AG10803 (cell line): ENCODE measurements at regions not wholly inside any gene's neighbourhood (a gene's known extent, or its start where the extent isn't known, plus 50 kb on each side); places are given as distances from the start of the nearest gene placed in this dataset.

Experiments
- DNase-seq: peaks from one replicate; pipeline ENCODE4 v3.0.0; 2010; ENCODE audit warnings: low read depth
- H3K4me3 ChIP-seq: 2 replicates; pipeline ENCODE4 v1.5.1; 2011; ENCODE audit warnings: mild to moderate bottlenecking, low read length, control low read depth
- TF ChIP-seq, protein P1 (sequence below): conservative IDR thresholded peaks from 2 replicates; pipeline ENCODE4 v1.5.1; 2011; ENCODE audit warnings: mild to moderate bottlenecking, low read length, control low read depth, inconsistent platforms

DNA sequence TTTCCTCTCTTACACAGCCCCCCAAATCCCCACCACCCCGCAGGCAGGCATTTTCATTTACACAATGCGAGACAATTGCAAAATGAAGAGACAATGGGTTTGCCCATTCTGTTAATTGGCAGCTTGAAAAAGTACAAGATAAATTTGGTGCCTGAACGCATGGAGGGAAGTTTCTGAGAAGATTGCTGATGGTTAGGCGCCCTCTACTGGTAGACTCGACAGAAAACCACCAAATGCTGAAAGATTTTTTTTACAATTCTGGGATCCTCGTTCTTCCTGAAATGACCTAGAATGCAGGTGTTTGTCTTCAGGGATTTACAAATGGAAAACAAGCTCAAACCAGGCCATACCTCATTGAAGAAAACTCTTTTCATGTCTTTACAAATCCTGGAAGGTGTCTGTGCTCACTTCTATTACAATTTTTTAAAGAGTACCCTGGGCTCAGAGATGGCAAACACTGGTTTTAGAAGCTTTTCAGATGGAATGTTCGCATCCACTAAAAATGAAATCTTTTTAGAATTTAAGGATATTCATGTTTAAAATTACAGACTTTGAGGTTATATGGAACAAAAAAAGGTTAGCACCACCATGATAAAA, 338.5 kb downstream of the PMP22 start:
- H3K4me3 ChIP-seq = no peak overlapping the region
- TF ChIP-seq, protein P1, sequence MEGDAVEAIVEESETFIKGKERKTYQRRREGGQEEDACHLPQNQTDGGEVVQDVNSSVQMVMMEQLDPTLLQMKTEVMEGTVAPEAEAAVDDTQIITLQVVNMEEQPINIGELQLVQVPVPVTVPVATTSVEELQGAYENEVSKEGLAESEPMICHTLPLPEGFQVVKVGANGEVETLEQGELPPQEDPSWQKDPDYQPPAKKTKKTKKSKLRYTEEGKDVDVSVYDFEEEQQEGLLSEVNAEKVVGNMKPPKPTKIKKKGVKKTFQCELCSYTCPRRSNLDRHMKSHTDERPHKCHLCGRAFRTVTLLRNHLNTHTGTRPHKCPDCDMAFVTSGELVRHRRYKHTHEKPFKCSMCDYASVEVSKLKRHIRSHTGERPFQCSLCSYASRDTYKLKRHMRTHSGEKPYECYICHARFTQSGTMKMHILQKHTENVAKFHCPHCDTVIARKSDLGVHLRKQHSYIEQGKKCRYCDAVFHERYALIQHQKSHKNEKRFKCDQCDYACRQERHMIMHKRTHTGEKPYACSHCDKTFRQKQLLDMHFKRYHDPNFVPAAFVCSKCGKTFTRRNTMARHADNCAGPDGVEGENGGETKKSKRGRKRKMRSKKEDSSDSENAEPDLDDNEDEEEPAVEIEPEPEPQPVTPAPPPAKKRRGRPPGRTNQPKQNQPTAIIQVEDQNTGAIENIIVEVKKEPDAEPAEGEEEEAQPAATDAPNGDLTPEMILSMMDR = peak; percentile 85
- peak; percentile 78 for DNase-seq

- TF ChIP-seq, protein P1 = no peak
- DNase-seq = no peak
- no peak overlapping the region for H3K4me3 ChIP-seq
Measured at GRCh38 chr17:14926073-14926472, 339.1 kb downstream of the PMP22 start.

DNA sequence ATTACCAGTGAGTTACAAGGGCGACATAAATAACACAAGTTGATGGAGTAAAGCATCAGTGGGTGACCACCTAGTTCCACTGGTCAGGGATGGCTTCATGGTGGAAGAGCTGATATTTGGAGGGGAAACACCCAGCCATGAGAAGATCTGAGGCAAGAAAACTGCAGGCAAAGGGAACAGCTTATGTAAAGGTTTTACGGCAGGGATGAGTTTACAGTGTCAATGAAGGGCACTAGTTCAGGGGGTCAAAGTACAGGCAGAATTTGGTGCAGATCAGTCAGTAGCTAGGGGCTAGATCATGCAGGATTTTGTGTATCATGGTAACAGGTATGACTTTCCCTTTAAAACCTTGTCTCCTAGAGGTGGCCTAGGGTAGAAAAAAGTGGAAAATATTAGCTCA, 339.6 kb downstream of the PMP22 start:
- DNase-seq = no peak
- TF ChIP-seq, protein P1 = no peak
- H3K4me3 ChIP-seq = no peak overlapping the region

- no peak overlapping the region for H3K4me3 ChIP-seq
- DNase-seq = no peak
- TF ChIP-seq, protein P1 = no peak
Measured at GRCh38 chr17:14923981-14924380, 341.1 kb downstream of the PMP22 start.

DNA sequence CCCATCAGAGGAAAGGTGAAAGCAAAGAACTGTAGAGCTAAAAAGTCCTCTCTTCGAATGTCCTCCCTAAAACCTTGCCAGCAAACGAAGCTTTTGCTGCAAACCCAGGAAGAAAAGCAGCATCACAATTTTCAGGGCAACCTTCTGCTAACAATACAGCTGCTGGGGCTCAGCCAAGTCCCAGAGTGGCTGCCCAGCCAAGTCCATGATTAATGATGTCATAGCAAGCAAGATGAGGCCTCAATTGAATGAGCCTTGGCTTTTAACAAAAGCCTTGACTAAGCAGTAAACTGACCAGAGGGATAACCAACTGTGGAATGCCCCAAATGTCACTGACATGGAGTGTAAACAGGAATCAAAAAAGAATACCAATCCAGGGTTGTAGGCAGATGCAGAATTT, 342.7 kb downstream of the PMP22 start:
- TF ChIP-seq, protein P1 = no peak

GRCh38 chr17:14921936-14922335, 343.2 kb downstream of the PMP22 start:
- DNase-seq = no peak
- H3K4me3 ChIP-seq = no peak overlapping the region
- TF ChIP-seq, protein P1 = no peak

More for the DNA sequence above, 342.7 kb downstream of the PMP22 start:
- peak; percentile 45 for DNase-seq
- H3K4me3 ChIP-seq = no peak overlapping the region

DNA sequence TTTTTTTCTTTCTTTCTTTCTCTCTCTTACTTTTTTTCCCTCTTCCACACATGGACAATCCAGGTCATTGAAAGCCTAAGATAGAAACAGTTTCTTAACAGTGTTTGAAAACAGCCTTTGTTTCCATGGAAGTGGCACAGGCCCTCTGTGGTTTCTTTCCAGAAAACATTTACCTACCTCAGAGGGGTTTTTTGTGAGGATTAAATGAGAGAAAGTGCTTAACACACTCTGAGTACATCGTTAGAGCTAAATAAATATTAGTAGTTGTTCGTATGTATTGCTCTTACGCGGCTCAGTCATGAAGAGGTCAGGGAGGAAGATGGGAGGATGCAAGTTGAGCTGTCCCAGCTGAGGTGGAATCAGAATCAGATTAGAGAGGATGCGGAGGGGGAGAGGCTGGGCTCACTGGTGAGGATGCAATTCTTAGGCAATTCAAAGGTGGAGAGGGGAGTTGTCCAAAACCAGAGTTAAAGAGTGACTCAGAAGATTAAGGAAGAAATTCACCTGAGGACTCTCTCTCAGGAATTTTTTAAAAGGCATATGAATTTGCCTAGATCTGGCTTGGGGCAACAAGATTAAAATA, 345.4 kb downstream of the PMP22 start:
- TF ChIP-seq, protein P1 = no peak
- no peak for DNase-seq
- H3K4me3 ChIP-seq = no peak overlapping the region
